ENCODE measurements at regions not wholly inside any gene's neighbourhood (a gene's known extent, or its start where the extent isn't known, plus 50 kb on each side); places are given as distances from the start of the nearest gene placed in this dataset.
"Not testable (repeated sequence)": the region's sequence is repeated elsewhere in the genome, so short reads cannot be mapped to it uniquely, and the experiment has no call there.

- not testable (repeated sequence) for H3K27ac ChIP-seq (ENCODE audit: low read depth in 2 of 2, low read length in 1 of 2); H3K36me3 ChIP-seq (ENCODE audit: control insufficient read depth in 2 of 2, insufficient read depth in 2 of 2, low read length in 1 of 2); H3K27me3 ChIP-seq (ENCODE audit: control insufficient read depth in 1 of 2, insufficient read depth in 2 of 2, low read length in 2 of 2); H3K9me3 ChIP-seq (ENCODE audit: control insufficient read depth in 2 of 2, insufficient read depth in 1 of 2, low read depth in 1 of 2, low read length in 1 of 2); H3K4me3 ChIP-seq (ENCODE audit: low read depth in 1 of 2, low read length in 2 of 2); H3K4me1 ChIP-seq (ENCODE audit: control insufficient read depth in 2 of 2, insufficient read depth in 2 of 2, low read length in 1 of 2)
Observed at GRCh38 chr6:58238421-58238820, 921.0 kb downstream of the PRIM2 start.

- not testable (repeated sequence) for H3K27ac ChIP-seq (ENCODE audit: low read depth in 2 of 2, low read length in 1 of 2); H3K4me3 ChIP-seq (ENCODE audit: low read depth in 1 of 2, low read length in 2 of 2); H3K27me3 ChIP-seq (ENCODE audit: control insufficient read depth in 1 of 2, insufficient read depth in 2 of 2, low read length in 2 of 2); H3K4me1 ChIP-seq (ENCODE audit: control insufficient read depth in 2 of 2, insufficient read depth in 2 of 2, low read length in 1 of 2); H3K9me3 ChIP-seq (ENCODE audit: control insufficient read depth in 2 of 2, insufficient read depth in 1 of 2, low read depth in 1 of 2, low read length in 1 of 2); H3K36me3 ChIP-seq (ENCODE audit: control insufficient read depth in 2 of 2, insufficient read depth in 2 of 2, low read length in 1 of 2)
- 89 to 90% methylated on average over 18 to 23 of the region's 23 CpGs for WGBS, 2 donors
Observed at GRCh38 chr6:58257625-58258024, 940.2 kb downstream of the PRIM2 start.

GRCh38 chr6:58290177-58290576 lies 972.7 kb downstream of the PRIM2 start:
- Histone ChIP-seq H3K36me3 (ENCODE audit: control insufficient read depth in 2 of 2, insufficient read depth in 2 of 2, low read length in 1 of 2) (no peaks in the 10 kb centered on the region), H3K27ac (ENCODE audit: low read depth in 2 of 2, low read length in 1 of 2) (no peak overlapping the region), H3K27me3 (ENCODE audit: control insufficient read depth in 1 of 2, insufficient read depth in 2 of 2, low read length in 2 of 2) (no peaks in the 10 kb centered on the region), H3K9me3 (ENCODE audit: control insufficient read depth in 2 of 2, insufficient read depth in 1 of 2, low read depth in 1 of 2, low read length in 1 of 2) (no peaks in the 10 kb centered on the region), H3K4me3 (ENCODE audit: low read depth in 1 of 2, low read length in 2 of 2) (no peak overlapping the region), H3K4me1 (ENCODE audit: control insufficient read depth in 2 of 2, insufficient read depth in 2 of 2, low read length in 1 of 2) (no peaks in the 10 kb centered on the region)

GRCh38 chr6:58291319-58291718 lies 973.9 kb downstream of the PRIM2 start:
- not testable (repeated sequence) for H3K9me3 ChIP-seq (ENCODE audit: control insufficient read depth in 2 of 2, insufficient read depth in 1 of 2, low read depth in 1 of 2, low read length in 1 of 2); H3K27ac ChIP-seq (ENCODE audit: low read depth in 2 of 2, low read length in 1 of 2); H3K4me1 ChIP-seq (ENCODE audit: control insufficient read depth in 2 of 2, insufficient read depth in 2 of 2, low read length in 1 of 2); H3K27me3 ChIP-seq (ENCODE audit: control insufficient read depth in 1 of 2, insufficient read depth in 2 of 2, low read length in 2 of 2); H3K36me3 ChIP-seq (ENCODE audit: control insufficient read depth in 2 of 2, insufficient read depth in 2 of 2, low read length in 1 of 2); H3K4me3 ChIP-seq (ENCODE audit: low read depth in 1 of 2, low read length in 2 of 2)
- WGBS, 2 donors: 50 to 52% methylated on average over 1 of the region's 1 CpG

GRCh38 chr6:58307901-58308300 lies 990.5 kb downstream of the PRIM2 start:
- not testable (repeated sequence) for H3K27ac ChIP-seq (ENCODE audit: low read depth in 2 of 2, low read length in 1 of 2); H3K9me3 ChIP-seq (ENCODE audit: control insufficient read depth in 2 of 2, insufficient read depth in 1 of 2, low read depth in 1 of 2, low read length in 1 of 2); H3K4me3 ChIP-seq (ENCODE audit: low read depth in 1 of 2, low read length in 2 of 2); H3K36me3 ChIP-seq (ENCODE audit: control insufficient read depth in 2 of 2, insufficient read depth in 2 of 2, low read length in 1 of 2); H3K27me3 ChIP-seq (ENCODE audit: control insufficient read depth in 1 of 2, insufficient read depth in 2 of 2, low read length in 2 of 2); H3K4me1 ChIP-seq (ENCODE audit: control insufficient read depth in 2 of 2, insufficient read depth in 2 of 2, low read length in 1 of 2)

- H3K27me3 ChIP-seq (ENCODE audit: control insufficient read depth in 1 of 2, insufficient read depth in 2 of 2, low read length in 2 of 2); H3K4me1 ChIP-seq (ENCODE audit: control insufficient read depth in 2 of 2, insufficient read depth in 2 of 2, low read length in 1 of 2); H3K4me3 ChIP-seq (ENCODE audit: low read depth in 1 of 2, low read length in 2 of 2); H3K27ac ChIP-seq (ENCODE audit: low read depth in 2 of 2, low read length in 1 of 2); H3K9me3 ChIP-seq (ENCODE audit: control insufficient read depth in 2 of 2, insufficient read depth in 1 of 2, low read depth in 1 of 2, low read length in 1 of 2); H3K36me3 ChIP-seq (ENCODE audit: control insufficient read depth in 2 of 2, insufficient read depth in 2 of 2, low read length in 1 of 2): not testable (repeated sequence)
Observed at GRCh38 chr6:58332108-58332507, 1014.7 kb downstream of the PRIM2 start.

- H3K4me3 ChIP-seq (ENCODE audit: low read depth in 1 of 2, low read length in 2 of 2); H3K36me3 ChIP-seq (ENCODE audit: control insufficient read depth in 2 of 2, insufficient read depth in 2 of 2, low read length in 1 of 2); H3K27ac ChIP-seq (ENCODE audit: low read depth in 2 of 2, low read length in 1 of 2); H3K9me3 ChIP-seq (ENCODE audit: control insufficient read depth in 2 of 2, insufficient read depth in 1 of 2, low read depth in 1 of 2, low read length in 1 of 2); H3K27me3 ChIP-seq (ENCODE audit: control insufficient read depth in 1 of 2, insufficient read depth in 2 of 2, low read length in 2 of 2); H3K4me1 ChIP-seq (ENCODE audit: control insufficient read depth in 2 of 2, insufficient read depth in 2 of 2, low read length in 1 of 2): not testable (repeated sequence)
- 88 to 93% methylated on average over 5 of the region's 5 CpGs for WGBS, 2 donors
Observed at GRCh38 chr6:58342287-58342686, 1024.9 kb downstream of the PRIM2 start.

GRCh38 chr6:58347534-58347933 lies 1030.1 kb downstream of the PRIM2 start:
- not testable (repeated sequence) for H3K36me3 ChIP-seq (ENCODE audit: control insufficient read depth in 2 of 2, insufficient read depth in 2 of 2, low read length in 1 of 2); H3K4me1 ChIP-seq (ENCODE audit: control insufficient read depth in 2 of 2, insufficient read depth in 2 of 2, low read length in 1 of 2); H3K4me3 ChIP-seq (ENCODE audit: low read depth in 1 of 2, low read length in 2 of 2); H3K27ac ChIP-seq (ENCODE audit: low read depth in 2 of 2, low read length in 1 of 2); H3K9me3 ChIP-seq (ENCODE audit: control insufficient read depth in 2 of 2, insufficient read depth in 1 of 2, low read depth in 1 of 2, low read length in 1 of 2); H3K27me3 ChIP-seq (ENCODE audit: control insufficient read depth in 1 of 2, insufficient read depth in 2 of 2, low read length in 2 of 2)
- WGBS, 2 donors: 77 to 89% methylated on average over 2 of the region's 2 CpGs

- not testable (repeated sequence) for H3K27ac ChIP-seq (ENCODE audit: low read depth in 2 of 2, low read length in 1 of 2); H3K36me3 ChIP-seq (ENCODE audit: control insufficient read depth in 2 of 2, insufficient read depth in 2 of 2, low read length in 1 of 2); H3K4me1 ChIP-seq (ENCODE audit: control insufficient read depth in 2 of 2, insufficient read depth in 2 of 2, low read length in 1 of 2); H3K9me3 ChIP-seq (ENCODE audit: control insufficient read depth in 2 of 2, insufficient read depth in 1 of 2, low read depth in 1 of 2, low read length in 1 of 2); H3K4me3 ChIP-seq (ENCODE audit: low read depth in 1 of 2, low read length in 2 of 2); H3K27me3 ChIP-seq (ENCODE audit: control insufficient read depth in 1 of 2, insufficient read depth in 2 of 2, low read length in 2 of 2)
- 84 to 86% methylated on average over 1 of the region's 1 CpG for WGBS, 2 donors
Observed at GRCh38 chr6:58351619-58352018, 1034.2 kb downstream of the PRIM2 start.

GRCh38 chr6:58358452-58358851 lies 1041.0 kb downstream of the PRIM2 start:
- H3K9me3 ChIP-seq (ENCODE audit: control insufficient read depth in 2 of 2, insufficient read depth in 1 of 2, low read depth in 1 of 2, low read length in 1 of 2); H3K36me3 ChIP-seq (ENCODE audit: control insufficient read depth in 2 of 2, insufficient read depth in 2 of 2, low read length in 1 of 2); H3K4me1 ChIP-seq (ENCODE audit: control insufficient read depth in 2 of 2, insufficient read depth in 2 of 2, low read length in 1 of 2); H3K27ac ChIP-seq (ENCODE audit: low read depth in 2 of 2, low read length in 1 of 2); H3K4me3 ChIP-seq (ENCODE audit: low read depth in 1 of 2, low read length in 2 of 2); H3K27me3 ChIP-seq (ENCODE audit: control insufficient read depth in 1 of 2, insufficient read depth in 2 of 2, low read length in 2 of 2): not testable (repeated sequence)
- WGBS, 2 donors: 48 to 52% methylated on average over 1 of the region's 1 CpG

GRCh38 chr6:58365856-58366255 lies 1048.4 kb downstream of the PRIM2 start:
- not testable (repeated sequence) for H3K4me3 ChIP-seq (ENCODE audit: low read depth in 1 of 2, low read length in 2 of 2); H3K9me3 ChIP-seq (ENCODE audit: control insufficient read depth in 2 of 2, insufficient read depth in 1 of 2, low read depth in 1 of 2, low read length in 1 of 2); H3K4me1 ChIP-seq (ENCODE audit: control insufficient read depth in 2 of 2, insufficient read depth in 2 of 2, low read length in 1 of 2); H3K27me3 ChIP-seq (ENCODE audit: control insufficient read depth in 1 of 2, insufficient read depth in 2 of 2, low read length in 2 of 2); H3K36me3 ChIP-seq (ENCODE audit: control insufficient read depth in 2 of 2, insufficient read depth in 2 of 2, low read length in 1 of 2); H3K27ac ChIP-seq (ENCODE audit: low read depth in 2 of 2, low read length in 1 of 2)
- WGBS, 2 donors: 56 to 63% methylated on average over 3 of the region's 3 CpGs
